HG02973 (cell line): ENCODE measurements at regions not wholly inside any gene's neighbourhood (a gene's known extent, or its start where the extent isn't known, plus 50 kb on each side); places are given as distances from the start of the nearest gene placed in this dataset.

ENCODE experiments used
- ATAC-seq: cut with Tn5 transposase; IDR thresholded peaks from one replicate; pipeline ENCODE4 v1.9.1; 2021; ENCODE audit warnings: moderate library complexity; ENCODE audit not compliant: unreplicated experiment

DNA sequence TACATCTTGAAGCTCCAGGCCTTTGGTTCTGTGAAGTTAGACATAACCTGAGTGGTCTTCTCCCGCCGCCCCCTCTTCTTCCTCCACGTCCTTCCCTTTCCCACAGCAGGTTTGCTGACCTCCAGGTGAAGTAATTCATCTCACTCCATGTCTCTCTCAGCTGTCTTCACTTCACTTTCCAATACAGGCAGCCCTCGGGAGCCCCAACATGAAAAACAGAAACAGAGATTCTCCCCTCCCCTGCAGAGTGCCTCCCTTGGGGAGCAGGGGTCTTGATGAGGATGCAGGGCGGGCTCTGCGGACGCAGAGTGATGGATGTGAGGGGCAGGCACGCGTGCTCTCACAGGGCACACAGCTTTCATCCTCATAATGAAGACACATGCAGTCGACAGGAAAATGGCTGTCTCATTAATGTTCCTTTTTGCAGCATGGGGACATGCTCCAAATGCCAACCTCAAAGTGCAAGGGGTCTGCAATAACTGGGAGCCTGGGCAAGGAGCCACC is 95.6 kb downstream of the GPAM start:
- no peak for ATAC-seq

DNA sequence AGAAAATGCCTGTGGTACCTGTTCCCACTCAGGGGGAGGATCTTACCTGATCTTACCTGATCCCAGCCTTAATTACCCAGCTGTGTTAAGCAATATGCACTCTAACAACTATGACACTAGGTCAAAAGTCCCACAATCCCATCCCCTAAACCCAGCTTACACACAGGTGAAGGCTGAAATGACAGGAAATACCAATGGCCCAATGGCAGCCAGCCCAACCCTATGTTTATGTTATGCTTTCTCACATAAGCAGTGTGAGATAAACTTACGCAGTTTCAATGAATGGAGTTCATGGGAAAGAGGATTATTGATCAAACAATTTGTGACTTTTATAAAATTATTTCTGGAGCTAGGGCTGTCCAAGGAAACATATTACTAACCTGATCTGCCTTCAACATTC is 91.9 kb downstream of the GPAM start:
- ATAC-seq = no peak

DNA sequence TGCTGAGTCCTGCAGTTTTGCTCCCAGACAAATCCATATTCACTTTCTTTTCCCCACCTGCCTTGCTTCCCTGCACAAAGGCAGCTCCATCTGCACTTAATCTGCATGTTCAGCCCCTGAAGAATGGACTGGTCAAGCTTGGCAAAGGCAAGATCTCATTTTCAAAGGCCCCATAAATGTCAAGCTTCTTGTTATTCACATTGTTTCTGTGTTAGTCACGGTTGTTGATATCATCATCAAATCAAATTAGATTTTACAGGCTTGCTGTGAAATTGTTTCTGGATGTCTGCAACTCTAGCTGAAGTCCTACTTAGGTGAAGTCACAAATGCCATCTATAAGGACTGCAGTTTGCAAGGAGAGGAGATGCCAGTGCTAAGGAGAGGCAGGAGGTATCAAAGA is 91.0 kb downstream of the GPAM start:
- ATAC-seq = no peak

DNA sequence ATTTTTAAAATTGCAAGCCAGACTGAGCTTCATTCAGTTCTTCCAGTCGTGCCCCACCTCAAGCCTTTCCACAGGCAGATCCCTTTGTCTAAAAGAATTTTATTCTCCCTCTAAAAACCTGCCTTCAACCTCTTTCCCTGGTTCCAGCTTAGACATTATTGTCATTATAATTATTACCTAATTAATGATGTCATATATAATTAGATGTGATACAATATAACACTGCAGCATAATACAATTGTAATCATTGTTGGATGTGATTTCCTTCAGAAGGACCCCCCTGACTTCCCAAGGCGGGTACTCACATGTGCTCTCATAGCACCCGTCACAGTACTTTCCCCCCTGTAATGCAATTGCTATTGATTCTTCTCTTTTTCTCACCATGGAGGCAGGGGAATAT is 88.6 kb downstream of the GPAM start:
- ATAC-seq = no peak

DNA sequence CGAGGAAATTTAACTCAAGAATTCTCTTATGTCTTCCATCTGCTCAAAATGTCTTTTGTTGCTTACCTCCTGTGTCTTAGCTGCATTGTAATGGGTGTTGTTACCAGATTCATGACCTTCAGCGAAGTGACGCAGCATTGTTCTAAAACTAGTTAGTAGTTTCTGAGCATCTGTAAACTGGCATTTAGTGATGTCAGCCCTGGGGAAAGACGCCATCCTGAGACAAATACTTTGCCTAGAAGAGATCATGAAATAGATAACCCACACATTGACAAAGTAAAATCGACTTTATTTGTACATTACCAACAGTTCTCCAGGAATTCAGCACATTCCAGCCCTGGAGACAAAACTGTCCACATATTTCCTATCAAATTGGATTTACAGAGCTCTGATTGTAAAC is 87.8 kb downstream of the GPAM start:
- ATAC-seq = no peak

DNA sequence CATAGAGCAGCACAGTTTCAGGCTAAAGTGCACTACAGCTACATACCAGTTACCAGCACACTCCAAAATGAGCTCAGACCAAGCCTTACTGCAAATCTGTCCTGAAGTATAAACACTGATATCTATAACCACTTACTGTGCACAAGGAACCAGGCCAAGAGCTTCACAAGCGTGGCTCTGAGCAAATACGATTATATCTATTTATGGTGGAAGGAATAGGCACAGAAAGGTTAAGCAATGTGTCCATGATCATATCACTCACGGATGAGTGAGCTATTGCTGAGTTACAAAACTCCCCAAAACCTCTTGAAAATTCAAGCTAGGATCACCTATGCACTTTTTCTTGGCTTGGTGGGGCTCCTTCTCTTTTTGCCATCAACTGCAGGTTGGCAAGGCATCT is 84.9 kb downstream of the GPAM start:
- ATAC-seq = no peak
